ENCODE measurements at regions not wholly inside any gene's neighbourhood (a gene's known extent, or its start where the extent isn't known, plus 50 kb on each side); places are given as distances from the start of the nearest gene placed in this dataset.
"Not testable (repeated sequence)": the region's sequence is repeated elsewhere in the genome, so short reads cannot be mapped to it uniquely, and the experiment has no call there.

- no peak for DNase-seq
Observed at GRCh38 chr5:17989567-17990563, 355.6 kb downstream of the TAF11L14 start.

DNA sequence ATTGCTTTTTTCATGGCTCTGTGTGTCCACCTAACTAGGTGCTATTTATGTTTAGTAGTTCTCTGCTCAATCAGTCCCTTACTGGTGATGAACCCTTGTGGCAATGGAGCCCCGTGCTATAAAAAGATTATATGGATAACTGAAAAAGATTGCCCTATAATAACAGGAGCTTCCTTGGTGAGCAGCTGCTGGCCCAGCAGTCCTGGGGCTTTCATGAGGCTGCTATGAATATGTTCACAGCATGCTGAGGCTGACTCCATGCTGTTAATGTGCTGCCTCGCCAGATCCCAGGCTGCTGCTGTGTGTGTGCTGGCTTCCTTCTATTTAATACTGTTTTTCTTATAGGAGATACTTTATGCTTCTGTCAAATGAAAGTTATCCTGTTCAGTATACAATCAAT, 357.5 kb downstream of the TAF11L14 start:
- DNase-seq = no peak

GRCh38 chr5:17992291-17992690, 358.0 kb downstream of the TAF11L14 start:
- DNase-seq = no peak

- no peak for DNase-seq
Observed at GRCh38 chr5:17995997-17996396, 361.7 kb downstream of the TAF11L14 start.

DNA sequence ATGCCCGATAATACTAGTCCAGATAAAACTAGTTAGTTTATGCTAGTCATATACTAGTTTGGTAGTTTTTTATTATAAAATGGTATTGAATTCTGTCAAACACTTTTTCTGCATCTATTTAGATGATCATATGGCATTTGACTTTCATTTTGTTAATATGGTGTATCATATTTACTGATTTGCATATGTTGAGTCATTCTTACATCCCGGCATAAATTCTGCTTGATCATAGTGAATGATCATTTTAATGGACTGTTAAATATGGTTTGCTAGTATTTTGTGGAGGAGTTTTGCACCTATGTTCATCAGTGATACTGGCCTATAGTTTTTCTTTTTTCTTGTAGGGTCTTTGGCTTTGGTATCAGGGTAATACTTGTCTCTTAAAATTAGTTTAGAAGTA, 365.6 kb downstream of the TAF11L14 start:
- DNase-seq = no peak

DNA sequence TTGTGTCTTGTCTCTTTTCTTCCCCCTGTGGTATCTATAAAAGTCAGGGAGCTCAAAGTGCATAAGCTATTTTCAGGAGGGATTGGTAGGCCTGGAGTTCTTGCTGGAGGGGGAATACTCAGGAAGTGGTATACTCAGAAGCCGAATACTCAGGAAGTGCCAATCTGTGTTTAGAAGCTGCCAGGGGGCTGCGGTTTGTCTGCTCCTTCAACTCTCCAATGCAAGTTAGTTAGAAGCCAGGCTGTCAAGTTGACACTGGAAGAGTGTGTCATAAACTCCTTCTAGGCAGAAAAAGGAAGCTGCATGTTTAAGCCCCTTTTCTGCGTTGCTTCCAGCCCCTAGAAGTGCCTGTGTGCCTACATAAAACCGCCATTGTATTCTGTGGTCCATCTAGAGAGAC, 366.5 kb downstream of the TAF11L14 start:
- DNase-seq = no peak

DNA sequence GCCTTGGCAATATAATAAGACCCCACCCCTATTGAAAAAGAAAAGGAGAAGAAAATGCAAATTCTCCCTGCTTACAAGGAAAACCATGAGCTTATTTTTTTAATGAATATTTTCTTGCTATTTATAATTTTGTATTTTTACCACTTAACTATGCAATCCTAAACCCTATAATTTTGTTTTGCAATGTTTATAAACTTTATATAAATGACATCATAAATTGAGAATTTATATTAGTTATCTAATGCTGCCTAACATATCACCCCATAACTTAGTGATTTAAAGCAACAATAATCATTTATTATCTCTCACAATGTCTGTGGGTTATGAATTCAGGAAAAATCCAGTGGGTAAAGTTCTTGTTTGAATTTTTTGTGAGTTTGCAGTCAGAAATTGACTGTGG, 369.1 kb downstream of the TAF11L14 start:
- DNase-seq = no peak

DNA sequence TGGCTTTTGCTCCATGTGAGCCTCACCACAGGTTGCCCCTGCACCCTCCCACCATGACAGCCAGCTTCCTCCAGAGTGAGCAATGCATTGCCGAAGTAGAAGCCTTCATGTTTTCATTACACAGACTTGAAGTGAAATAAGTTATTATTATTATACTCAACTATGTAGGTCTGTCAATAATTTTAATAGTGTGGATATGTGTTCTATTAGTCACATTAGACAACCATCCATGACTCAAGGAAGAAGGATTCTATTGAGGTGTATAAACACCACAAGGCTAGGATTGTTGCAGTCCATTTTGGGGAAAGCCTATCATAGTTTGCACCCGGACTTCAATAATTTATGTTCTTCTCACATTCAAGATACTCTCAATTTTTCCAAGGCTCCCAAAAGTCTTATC, 369.5 kb downstream of the TAF11L14 start:
- no peak for DNase-seq

DNA sequence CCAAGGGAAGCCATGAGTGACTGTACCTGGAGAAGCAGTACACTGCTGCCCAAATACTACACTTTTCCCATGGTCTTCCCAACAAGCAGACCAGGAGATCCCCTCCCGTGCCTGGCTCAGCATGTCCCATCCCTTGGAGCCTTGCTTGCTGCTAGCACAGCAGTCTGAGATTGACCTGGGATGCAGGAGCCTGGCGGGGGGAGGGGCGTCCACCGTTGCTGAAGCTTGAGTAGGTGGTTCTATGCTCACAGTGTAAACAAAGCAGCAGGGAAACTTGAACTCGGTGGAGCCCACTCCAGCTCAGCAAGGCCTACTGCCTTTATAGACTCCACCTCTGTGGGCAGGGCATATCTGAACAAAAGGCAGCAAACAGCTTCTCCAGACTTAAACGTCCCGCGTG, 372.0 kb downstream of the TAF11L14 start:
- not testable (repeated sequence) for DNase-seq

DNA sequence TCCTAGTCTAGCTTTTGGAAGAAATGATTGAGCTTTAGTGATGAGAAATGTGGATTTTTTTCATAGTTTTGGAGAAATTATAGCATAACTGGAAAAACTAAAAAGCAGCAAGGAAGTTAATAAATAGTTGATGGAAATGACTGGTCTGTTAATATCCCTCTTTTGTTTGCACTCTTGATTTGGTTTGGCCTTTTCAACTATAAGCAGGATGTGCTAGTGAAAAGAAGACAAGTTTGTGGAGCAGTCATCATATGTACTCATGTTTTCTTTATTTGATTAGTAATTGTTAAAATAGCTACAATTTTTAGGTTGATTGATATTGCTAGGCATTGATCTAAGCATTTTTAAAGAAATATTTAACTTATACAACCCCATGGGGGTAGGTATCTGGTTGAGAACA, 374.7 kb downstream of the TAF11L14 start:
- no peak for DNase-seq

- no peak for DNase-seq
Observed at GRCh38 chr5:18010053-18010452, 375.8 kb downstream of the TAF11L14 start.

DNA sequence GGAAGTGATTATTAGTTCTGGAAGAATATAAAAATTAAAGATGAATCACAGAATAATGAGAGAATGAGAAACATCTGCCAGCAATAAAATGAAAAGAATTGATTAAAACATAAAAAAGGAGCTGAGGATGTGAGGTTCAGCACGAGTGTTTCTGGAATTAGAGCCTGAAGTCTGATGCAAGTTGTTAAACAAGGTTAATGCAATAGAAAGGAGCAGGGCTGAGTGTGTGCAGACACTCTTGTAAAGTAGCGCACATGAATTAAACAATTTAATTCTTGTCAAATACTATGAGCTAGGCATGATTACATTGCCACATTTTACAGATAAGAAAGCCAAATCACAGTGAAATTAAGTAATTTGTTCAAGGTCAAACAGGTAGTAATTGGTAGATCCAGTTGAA, 384.2 kb downstream of the TAF11L14 start:
- no peak for DNase-seq

GRCh38 chr5:18023275-18023674, 389.0 kb downstream of the TAF11L14 start:
- no peak for DNase-seq

DNA sequence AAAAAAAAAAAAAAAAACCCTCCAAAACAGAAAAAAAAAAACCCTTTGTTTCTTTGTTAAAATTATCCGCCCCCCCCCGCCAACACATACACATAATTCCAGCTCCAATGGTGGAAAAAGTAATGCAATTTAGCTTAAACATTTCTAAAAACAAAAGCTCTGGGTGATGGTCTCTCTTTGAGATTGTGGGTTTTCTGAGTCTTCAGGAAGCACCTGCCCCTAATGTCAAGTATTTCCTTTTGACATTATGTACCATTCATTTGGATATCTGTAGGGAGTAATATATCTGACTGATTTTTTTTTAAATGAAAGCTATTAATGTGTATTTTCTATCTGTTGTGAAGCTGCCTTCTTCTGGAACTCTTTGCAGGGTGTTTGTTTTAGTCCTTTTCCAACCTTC, 389.7 kb downstream of the TAF11L14 start:
- no peak for DNase-seq

- no peak for DNase-seq
Observed at GRCh38 chr5:18024542-18024941, 390.3 kb downstream of the TAF11L14 start.

DNA sequence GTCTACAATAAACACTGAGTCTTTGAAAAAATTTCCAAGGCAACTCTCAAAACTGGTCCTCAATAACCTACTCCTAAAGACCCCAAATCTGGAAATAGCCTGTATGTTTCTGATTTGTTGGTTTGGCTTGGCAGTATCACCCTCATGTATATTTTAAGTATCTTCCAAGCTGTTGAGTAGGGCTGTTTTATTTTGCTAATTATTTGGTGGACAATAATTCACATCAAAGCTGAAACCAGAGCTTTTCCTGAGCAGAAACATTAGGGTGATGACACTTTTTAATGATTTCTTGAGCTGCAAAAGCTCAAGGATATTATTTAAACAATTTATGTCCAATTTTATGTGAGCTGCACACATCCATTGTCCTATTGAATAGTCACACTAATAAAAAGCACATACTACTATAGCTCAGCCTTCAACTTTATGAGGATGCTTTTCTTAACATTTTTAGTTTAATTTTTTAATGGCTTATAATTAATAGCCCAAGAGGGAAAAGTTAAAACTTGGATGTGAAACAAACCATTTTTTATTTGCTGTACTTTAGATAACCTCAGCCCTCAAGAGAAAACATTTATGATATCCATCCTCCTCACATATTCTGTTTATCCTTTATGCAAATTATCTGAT, 393.1 kb downstream of the TAF11L14 start:
- no peak for DNase-seq

DNA sequence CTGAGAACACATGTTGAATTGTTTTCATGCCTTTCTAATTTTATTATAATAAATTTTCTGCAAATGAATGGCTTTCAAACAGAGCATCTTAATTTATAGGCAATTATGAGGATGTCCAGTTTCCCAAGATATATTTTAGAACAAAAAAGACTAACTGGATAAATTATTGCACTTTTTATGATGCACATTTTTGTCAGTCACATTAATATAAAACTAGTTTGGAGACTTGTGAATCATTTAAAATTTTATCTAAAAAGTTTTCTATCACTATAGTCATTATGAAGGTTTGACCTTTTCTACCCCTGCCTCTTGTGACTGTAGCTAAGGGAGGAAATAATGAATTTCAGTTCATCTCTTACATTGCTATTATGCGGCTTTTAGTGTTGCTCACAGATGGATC, 393.8 kb downstream of the TAF11L14 start:
- DNase-seq = no peak

GRCh38 chr5:18032744-18033143, 398.5 kb downstream of the TAF11L14 start:
- DNase-seq = no peak

GRCh38 chr5:18036531-18036930, 402.3 kb downstream of the TAF11L14 start:
- no peak for DNase-seq

DNA sequence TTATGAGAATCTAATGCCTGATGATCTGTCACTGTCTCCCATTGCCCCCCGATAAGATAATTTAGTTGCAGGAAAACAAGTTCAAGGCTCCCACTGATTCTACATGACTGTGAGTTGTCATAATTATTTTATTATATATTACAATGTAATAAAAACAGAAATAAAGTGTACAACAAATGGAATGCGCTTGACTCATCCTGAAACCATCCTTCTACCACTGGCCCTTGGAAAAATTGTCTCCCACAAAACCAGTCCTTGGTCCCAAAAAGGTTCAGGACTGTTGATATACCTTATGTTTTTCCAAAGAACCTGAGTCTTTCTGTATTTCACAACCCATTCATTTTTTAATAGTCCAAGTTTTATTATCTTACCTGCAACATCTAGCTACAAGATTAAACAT, 403.5 kb downstream of the TAF11L14 start:
- DNase-seq = no peak

DNA sequence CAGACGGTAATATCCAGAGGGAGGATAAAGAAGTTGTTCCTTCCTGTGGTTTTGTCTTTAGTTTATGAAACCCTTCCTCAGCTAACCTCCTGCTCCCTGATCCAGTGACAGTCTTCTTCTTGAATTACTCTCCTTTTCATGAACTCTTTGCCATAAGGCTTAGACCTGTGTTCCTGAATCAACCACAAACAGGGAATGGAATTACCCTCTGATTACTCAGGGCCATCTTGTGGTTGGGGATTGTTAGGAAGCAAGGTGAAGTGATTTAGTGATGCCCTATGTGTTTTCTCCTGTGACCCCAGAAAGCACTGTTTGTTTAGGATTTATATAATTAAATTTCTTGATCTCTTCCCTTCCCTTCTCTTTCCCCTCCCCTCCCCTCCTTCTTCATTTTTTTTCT, 409.1 kb downstream of the TAF11L14 start:
- no peak for DNase-seq

GRCh38 chr5:18048449-18048848, 414.2 kb downstream of the TAF11L14 start:
- DNase-seq = no peak

DNA sequence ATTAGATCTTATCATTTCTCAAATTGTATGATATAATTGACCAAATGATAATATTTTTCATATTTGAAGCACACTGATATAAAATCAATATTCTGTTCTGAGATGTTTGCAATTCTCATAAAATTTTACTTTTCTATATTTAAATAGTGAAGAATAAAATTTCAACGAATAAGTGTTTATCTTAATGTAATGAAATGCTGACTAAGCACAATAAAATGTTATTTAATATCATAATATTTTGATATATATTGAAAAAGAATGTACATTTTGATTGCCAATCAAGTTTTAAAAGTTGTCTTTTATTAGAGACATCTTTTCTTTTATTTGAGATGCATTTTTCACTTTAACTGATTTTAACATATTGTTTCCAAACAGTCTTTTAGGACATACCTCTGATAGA, 416.1 kb downstream of the TAF11L14 start:
- no peak for DNase-seq

GRCh38 chr5:18050776-18051175, 416.5 kb downstream of the TAF11L14 start:
- no peak for DNase-seq
